ENCODE measurements at regions not wholly inside any gene's neighbourhood (a gene's known extent, or its start where the extent isn't known, plus 50 kb on each side); places are given as distances from the start of the nearest gene placed in this dataset.

DNA sequence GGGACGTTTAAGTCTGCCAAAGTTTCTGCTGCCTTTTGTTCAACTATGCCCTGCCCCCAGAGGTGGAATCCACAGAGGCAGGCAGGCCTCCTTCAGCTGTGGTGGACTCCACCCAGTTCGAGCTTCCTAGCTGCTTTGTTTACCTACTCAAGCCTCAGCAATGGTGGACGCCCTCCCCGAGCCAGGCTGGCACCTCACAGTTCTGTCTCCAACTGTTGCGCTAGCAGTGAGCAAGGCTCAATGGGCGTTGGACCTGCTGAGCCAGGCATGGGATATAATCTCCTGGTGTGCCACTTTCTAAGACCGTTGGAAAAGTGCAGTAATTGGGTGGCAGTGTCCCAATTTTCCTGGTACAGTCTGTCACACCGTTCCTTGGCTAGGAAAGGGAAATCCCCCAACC, 444.7 kb downstream of the FLRT2 start:
- TF ChIP-seq POLR2A (IDR thresholded peaks at IDR 0.05): no peak
- TF ChIP-seq, protein P1, sequence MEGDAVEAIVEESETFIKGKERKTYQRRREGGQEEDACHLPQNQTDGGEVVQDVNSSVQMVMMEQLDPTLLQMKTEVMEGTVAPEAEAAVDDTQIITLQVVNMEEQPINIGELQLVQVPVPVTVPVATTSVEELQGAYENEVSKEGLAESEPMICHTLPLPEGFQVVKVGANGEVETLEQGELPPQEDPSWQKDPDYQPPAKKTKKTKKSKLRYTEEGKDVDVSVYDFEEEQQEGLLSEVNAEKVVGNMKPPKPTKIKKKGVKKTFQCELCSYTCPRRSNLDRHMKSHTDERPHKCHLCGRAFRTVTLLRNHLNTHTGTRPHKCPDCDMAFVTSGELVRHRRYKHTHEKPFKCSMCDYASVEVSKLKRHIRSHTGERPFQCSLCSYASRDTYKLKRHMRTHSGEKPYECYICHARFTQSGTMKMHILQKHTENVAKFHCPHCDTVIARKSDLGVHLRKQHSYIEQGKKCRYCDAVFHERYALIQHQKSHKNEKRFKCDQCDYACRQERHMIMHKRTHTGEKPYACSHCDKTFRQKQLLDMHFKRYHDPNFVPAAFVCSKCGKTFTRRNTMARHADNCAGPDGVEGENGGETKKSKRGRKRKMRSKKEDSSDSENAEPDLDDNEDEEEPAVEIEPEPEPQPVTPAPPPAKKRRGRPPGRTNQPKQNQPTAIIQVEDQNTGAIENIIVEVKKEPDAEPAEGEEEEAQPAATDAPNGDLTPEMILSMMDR (IDR thresholded peaks at IDR 0.05): no peak
- DNase-seq (ENCODE audit: low spot score in 2 of 2): no peak
- intact Hi-C loops (cut with DNase I; ENCODE audit: low total_unique reads): no loop called here
- no peak overlapping the region for H3K4me3 ChIP-seq (ENCODE audit: low read depth, poor library complexity, severe bottlenecking)
- 80 to 87% methylated on average over 8 of the region's 8 CpGs for WGBS, 2 donors

DNA sequence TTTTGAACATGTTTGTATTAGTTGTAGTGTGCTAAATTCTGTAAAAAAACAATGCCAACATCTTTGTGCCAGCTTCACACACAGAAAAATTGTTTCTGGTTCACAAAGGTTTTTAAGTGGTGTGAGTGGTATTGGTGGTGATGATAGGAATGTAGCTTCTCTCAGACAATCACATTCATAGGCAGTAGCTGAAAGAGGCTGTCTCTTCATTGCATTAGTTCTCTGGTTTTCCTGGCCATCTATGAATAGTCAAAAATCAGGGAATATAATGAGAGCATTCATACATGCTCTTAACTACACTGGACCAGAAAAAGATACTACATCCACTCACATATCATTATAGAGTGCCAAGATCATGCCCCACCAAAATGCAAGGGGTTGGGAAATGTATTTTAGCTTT, 433.5 kb downstream of the FLRT2 start:
- no peak overlapping the region for H3K4me3 ChIP-seq (ENCODE audit: low read depth, poor library complexity, severe bottlenecking)
- no peak for TF ChIP-seq POLR2A (IDR thresholded peaks at IDR 0.05)
- TF ChIP-seq, protein P1 (IDR thresholded peaks at IDR 0.05): no peak
- no peak for DNase-seq (ENCODE audit: low spot score in 2 of 2)
- intact Hi-C loops (cut with DNase I; ENCODE audit: low total_unique reads): no loop called here

DNA sequence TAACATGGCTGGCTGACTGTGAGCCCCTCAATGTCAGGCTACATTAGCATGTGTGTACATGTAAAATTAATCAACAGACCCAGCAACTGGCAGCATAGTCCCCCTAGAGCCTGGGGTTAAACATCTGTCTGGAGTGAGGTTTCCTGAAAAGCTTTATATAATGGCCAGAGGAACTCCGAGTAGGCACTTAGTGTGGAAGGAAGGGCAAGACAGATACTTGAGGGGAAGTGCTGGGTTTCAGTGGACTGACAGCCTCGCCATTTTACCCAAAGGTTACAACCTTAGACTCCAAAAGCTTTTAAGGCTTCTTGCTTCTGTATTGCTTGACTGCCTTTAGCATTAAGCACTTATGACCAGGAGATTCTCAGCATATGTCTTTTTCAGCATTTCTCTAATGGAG, 430.8 kb downstream of the FLRT2 start:
- no peak overlapping the region for H3K4me3 ChIP-seq (ENCODE audit: low read depth, poor library complexity, severe bottlenecking)
- no peak for DNase-seq (ENCODE audit: low spot score in 2 of 2)
- intact Hi-C loops (cut with DNase I; ENCODE audit: low total_unique reads): no loop called here
- no peak for TF ChIP-seq POLR2A (IDR thresholded peaks at IDR 0.05)
- TF ChIP-seq, protein P1 (IDR thresholded peaks at IDR 0.05): no peak
- WGBS, 2 donors: 45 to 49% methylated on average over 2 of the region's 2 CpGs

DNA sequence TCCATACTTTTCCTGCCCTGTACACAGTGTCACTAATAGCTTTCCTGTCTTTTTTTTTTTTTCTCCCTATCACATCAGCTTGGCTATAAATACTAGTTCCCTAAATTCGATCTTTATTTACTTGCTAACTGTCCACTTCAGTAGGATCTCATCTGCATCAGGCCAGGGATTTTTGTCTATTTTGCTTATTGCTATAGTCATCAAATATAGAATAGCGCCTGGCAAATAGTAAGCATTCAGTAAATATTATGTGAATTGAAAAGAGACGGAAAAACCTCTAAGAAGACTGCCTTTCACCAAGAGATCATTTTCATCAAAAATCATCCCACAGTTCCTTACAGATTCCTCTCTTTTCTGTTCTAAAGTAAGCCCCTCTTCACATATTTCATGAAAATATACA, 429.1 kb downstream of the FLRT2 start:
- DNase-seq (ENCODE audit: low spot score in 2 of 2): no peak
- intact Hi-C loops (cut with DNase I; ENCODE audit: low total_unique reads): no loop called here
- H3K4me3 ChIP-seq (ENCODE audit: low read depth, poor library complexity, severe bottlenecking): no peak overlapping the region
- TF ChIP-seq, protein P1 (IDR thresholded peaks at IDR 0.05): no peak
- no peak for TF ChIP-seq POLR2A (IDR thresholded peaks at IDR 0.05)
- whole genome bisulfite sequencing, 2 donors: 83 to 86% methylated on average over 3 of the region's 3 CpGs

DNA sequence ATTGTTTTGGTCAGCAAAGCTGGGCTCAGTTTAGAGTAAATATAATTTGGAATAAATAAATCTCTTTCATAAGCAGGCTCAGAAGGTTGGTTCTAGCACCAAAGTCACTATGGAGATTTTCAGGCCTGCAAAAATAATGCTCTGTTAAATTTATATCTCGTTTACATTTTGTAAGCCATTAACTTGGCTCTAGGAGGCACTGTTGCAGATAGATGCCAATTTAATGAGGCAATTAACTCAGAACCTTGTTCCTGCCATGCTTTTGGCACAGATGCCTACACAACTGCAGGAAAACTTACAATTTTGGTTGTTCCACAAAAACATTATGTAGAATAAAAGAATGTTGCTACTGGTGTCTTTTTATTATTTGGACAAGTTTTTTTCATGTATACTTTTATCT, 428.1 kb downstream of the FLRT2 start:
- intact Hi-C loops (cut with DNase I; ENCODE audit: low total_unique reads): no loop called here
- DNase-seq (ENCODE audit: low spot score in 2 of 2): no peak

DNA sequence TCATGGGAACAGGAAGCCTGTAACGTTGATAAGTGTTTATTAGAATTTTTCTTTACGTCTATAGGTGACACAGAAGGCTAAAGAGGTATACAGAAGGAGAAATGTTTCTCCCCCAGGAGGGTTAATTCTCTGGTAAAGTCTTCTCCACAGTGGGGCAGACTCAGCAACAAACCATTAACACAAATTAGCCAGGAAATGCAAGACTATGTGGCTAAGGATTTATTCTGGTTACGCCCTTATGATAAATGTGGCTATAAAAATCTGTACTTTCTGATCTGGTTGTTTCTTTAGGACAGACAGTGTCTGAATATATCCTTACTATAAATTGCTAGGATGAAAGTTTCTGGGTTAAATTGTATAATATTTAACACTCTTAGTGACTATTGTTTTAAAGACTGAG, 423.3 kb downstream of the FLRT2 start:
- 59 to 81% methylated on average over 3 of the region's 3 CpGs for WGBS, 2 donors
- no peak for TF ChIP-seq POLR2A (IDR thresholded peaks at IDR 0.05)
- TF ChIP-seq, protein P1 (IDR thresholded peaks at IDR 0.05): no peak
- intact Hi-C loops (cut with DNase I; ENCODE audit: low total_unique reads): no loop called here

More for the DNA sequence above, 428.1 kb downstream of the FLRT2 start:
- no peak overlapping the region for H3K4me3 ChIP-seq (ENCODE audit: low read depth, poor library complexity, severe bottlenecking)
- TF ChIP-seq, protein P1 (IDR thresholded peaks at IDR 0.05): no peak
- TF ChIP-seq POLR2A (IDR thresholded peaks at IDR 0.05): no peak
- 51 to 72% methylated on average over 1 of the region's 1 CpG for WGBS, 2 donors

More for the DNA sequence above, 423.3 kb downstream of the FLRT2 start:
- no peak for DNase-seq (ENCODE audit: low spot score in 2 of 2)
- H3K4me3 ChIP-seq (ENCODE audit: low read depth, poor library complexity, severe bottlenecking): no peak overlapping the region
